Natural killer cell (primary cell): ENCODE measurements at regions not wholly inside any gene's neighbourhood (a gene's known extent, or its start where the extent isn't known, plus 50 kb on each side); places are given as distances from the start of the nearest gene placed in this dataset.

Experiments
- ATAC-seq, 3 donors: fragments of 150-1000 bp in 2 of 3; fragments of 200-7000 bp in 1 of 3; cut with Tn5 transposase; 1 replicate in 1 of 3; 2 replicates in 2 of 3; pipeline ENCODE4 v1.10.0; 2021; ENCODE audit warnings: mild to moderate bottlenecking in 2 of 3, moderate library complexity in 2 of 3
- DNase-seq, 2 donors: peaks; one replicate each; pipeline versions ENCODE4 v3.0.0 to v3.0.0-alpha.2; 2013 to 2021; ENCODE audit warnings: mixed read lengths in 1 of 2
- H3K27ac ChIP-seq: one replicate; pipeline ENCODE4 v1.5.1; 2013; ENCODE audit warnings: mild to moderate bottlenecking, low read length
- H3K27me3 ChIP-seq: one replicate; pipeline ENCODE4 v1.6.1; 2013; ENCODE audit warnings: low read length; ENCODE audit not compliant: control insufficient read depth, insufficient read depth
- H3K36me3 ChIP-seq: one replicate; pipeline ENCODE4 v1.6.1; 2013; ENCODE audit warnings: low read length; ENCODE audit not compliant: control insufficient read depth, insufficient read depth
- H3K4me1 ChIP-seq: one replicate; pipeline ENCODE4 v1.6.1; 2013; ENCODE audit warnings: low read length; ENCODE audit not compliant: control insufficient read depth, insufficient read depth
- H3K4me3 ChIP-seq: one replicate; pipeline ENCODE4 v1.5.1; 2013; ENCODE audit warnings: low read length
- H3K9me3 ChIP-seq: one replicate; pipeline ENCODE4 v1.6.1; 2013; ENCODE audit warnings: low read length; ENCODE audit not compliant: control insufficient read depth, insufficient read depth
- H3K27ac Mint-ChIP-seq, 2 donors: one replicate each; pipeline ENCODE4 v1.8.0; 2022; ENCODE audit warnings: mild to moderate bottlenecking in 2 of 2, mixed read lengths in 2 of 2, moderate library complexity in 1 of 2
- H3K27me3 Mint-ChIP-seq, 2 donors: one replicate each; pipeline ENCODE4 v1.8.0; 2022; ENCODE audit warnings: low read depth in 2 of 2, mixed read lengths in 2 of 2
- H3K36me3 Mint-ChIP-seq: one replicate; pipeline ENCODE4 v1.8.0; 2022; ENCODE audit warnings: mixed read lengths
- H3K4me1 Mint-ChIP-seq, 2 donors: one replicate each; pipeline ENCODE4 v1.8.0; 2022; ENCODE audit warnings: mixed read lengths in 2 of 2
- H3K4me3 Mint-ChIP-seq: one replicate; pipeline ENCODE4 v1.8.0; 2022; ENCODE audit warnings: mild to moderate bottlenecking, moderate library complexity, mixed read lengths
- H3K9me3 Mint-ChIP-seq, 2 donors: one replicate each; pipeline ENCODE4 v1.8.0; 2022; ENCODE audit warnings: mixed read lengths in 2 of 2
- WGBS: methylation state at CpG from one replicate; pipeline ENCODE4 v1.1.7; 2013; ENCODE audit warnings: missing lambda C conversion rate; ENCODE audit not compliant: insufficient coverage; 5-methylcytosine and 5-hydroxymethylcytosine counted together
- intact Hi-C: fragments of 100-400 bp; cut with micrococcal nuclease; formaldehyde crosslinking; loops from one replicate; pipeline ENCODE4 v1.14.2; 2022
- TF ChIP-seq, protein P1 (sequence below): fragments of 200-600 bp; IDR thresholded peaks from one replicate; pipeline ENCODE4 v1.8.0; 2022; ENCODE audit warnings: antibody characterized with exemption

DNA sequence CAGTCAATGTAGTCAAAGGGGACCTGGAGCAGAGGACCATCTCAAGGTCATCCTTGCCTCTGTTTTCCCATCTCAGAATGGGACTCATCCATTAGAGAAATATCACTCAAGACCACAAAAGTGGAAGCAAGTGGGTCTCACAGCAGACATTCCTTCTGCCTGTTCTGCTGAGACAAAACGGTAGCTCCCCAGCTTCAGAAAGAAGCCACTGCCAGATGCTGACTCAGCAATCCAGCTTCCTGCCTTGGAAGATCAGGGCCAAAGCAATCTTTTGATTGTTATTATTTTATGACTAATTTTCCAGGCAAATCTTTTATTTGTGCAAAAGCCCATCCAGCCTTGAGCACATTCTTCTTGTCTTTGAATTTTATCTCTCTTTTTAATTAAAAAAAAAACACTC is 86.8 kb downstream of the CCT6B start:
- Histone ChIP-seq H3K36me3 (no peaks in the 10 kb centered on the region), H3K4me1 (no peaks in the 10 kb centered on the region), H3K27ac (no peak overlapping the region), H3K9me3 (no peaks in the 10 kb centered on the region), H3K4me3 (no peak overlapping the region), H3K27me3 (no peaks in the 10 kb centered on the region)
- intact Hi-C loops = no loop called here
- H3K4me3 Mint-ChIP-seq = no peak overlapping the region
- no peaks in the 10 kb centered on the region for H3K9me3 Mint-ChIP-seq
- H3K4me1 Mint-ChIP-seq = no peaks in the 10 kb centered on the region
- no peak for DNase-seq
- TF ChIP-seq, protein P1, sequence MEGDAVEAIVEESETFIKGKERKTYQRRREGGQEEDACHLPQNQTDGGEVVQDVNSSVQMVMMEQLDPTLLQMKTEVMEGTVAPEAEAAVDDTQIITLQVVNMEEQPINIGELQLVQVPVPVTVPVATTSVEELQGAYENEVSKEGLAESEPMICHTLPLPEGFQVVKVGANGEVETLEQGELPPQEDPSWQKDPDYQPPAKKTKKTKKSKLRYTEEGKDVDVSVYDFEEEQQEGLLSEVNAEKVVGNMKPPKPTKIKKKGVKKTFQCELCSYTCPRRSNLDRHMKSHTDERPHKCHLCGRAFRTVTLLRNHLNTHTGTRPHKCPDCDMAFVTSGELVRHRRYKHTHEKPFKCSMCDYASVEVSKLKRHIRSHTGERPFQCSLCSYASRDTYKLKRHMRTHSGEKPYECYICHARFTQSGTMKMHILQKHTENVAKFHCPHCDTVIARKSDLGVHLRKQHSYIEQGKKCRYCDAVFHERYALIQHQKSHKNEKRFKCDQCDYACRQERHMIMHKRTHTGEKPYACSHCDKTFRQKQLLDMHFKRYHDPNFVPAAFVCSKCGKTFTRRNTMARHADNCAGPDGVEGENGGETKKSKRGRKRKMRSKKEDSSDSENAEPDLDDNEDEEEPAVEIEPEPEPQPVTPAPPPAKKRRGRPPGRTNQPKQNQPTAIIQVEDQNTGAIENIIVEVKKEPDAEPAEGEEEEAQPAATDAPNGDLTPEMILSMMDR = no peak
- no peak overlapping the region for H3K27ac Mint-ChIP-seq
- no peak for ATAC-seq
- WGBS = 0% methylated on average over 1 of the region's 1 CpG
- H3K36me3 Mint-ChIP-seq = no peaks in the 10 kb centered on the region
- peaks cover 12 to 31% of the 10 kb centered on the region in 2 donors for H3K27me3 Mint-ChIP-seq

DNA sequence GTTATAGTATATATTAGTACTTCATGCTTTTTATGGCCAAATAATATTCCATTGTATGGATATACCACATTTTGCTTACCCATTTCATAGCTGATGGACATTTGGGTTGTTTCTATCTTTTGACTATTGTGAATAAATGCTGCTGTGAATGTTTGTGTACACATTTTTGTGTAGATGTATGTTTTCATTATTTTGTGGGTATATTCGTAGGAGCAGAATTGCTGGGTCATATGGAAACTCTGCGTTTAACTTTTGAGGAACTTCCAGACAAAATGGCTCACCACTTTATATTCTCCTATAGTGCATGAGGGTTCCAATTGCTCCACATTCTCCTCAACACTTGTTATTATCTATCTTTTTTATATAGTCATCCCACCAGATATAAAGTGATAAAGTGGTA is 88.6 kb downstream of the CCT6B start:
- TF ChIP-seq, protein P1 = no peak
- intact Hi-C loops = no loop called here
- H3K4me1 Mint-ChIP-seq = no peaks in the 10 kb centered on the region
- H3K36me3 Mint-ChIP-seq = no peaks in the 10 kb centered on the region
- no peaks in the 10 kb centered on the region for H3K4me1 ChIP-seq
- H3K27ac ChIP-seq = no peak overlapping the region
- H3K27me3 Mint-ChIP-seq = peaks cover 13 to 47% of the 10 kb centered on the region in 2 donors
- no peak overlapping the region for H3K4me3 Mint-ChIP-seq
- H3K9me3 Mint-ChIP-seq = no peaks in the 10 kb centered on the region
- DNase-seq (no peak), ATAC-seq (no peak)
- no peaks in the 10 kb centered on the region for H3K27me3 ChIP-seq
- no peak overlapping the region for H3K27ac Mint-ChIP-seq
- H3K9me3 ChIP-seq = no peaks in the 10 kb centered on the region
- H3K4me3 ChIP-seq = no peak overlapping the region
- no peaks in the 10 kb centered on the region for H3K36me3 ChIP-seq
- 90% methylated on average over 2 of the region's 2 CpGs for WGBS

- Mint-ChIP-seq H3K36me3 (no peaks in the 10 kb centered on the region), H3K27ac (no peak overlapping the region), H3K4me3 (no peak overlapping the region), H3K9me3 (no peaks in the 10 kb centered on the region), H3K4me1 (no peaks in the 10 kb centered on the region), H3K27me3 (peaks cover 7 to 35% of the 10 kb centered on the region in 2 donors)
- H3K36me3 ChIP-seq = no peaks in the 10 kb centered on the region
- H3K4me1 ChIP-seq = no peaks in the 10 kb centered on the region
- TF ChIP-seq, protein P1 = no peak
- H3K9me3 ChIP-seq = no peaks in the 10 kb centered on the region
- ATAC-seq = no peak
- no peaks in the 10 kb centered on the region for H3K27me3 ChIP-seq
- intact Hi-C loops = no loop called here
- no peak overlapping the region for H3K4me3 ChIP-seq
- no peak overlapping the region for H3K27ac ChIP-seq
- DNase-seq = no peak
Observed at GRCh38 chr17:34869641-34870040, 91.6 kb downstream of the CCT6B start.

DNA sequence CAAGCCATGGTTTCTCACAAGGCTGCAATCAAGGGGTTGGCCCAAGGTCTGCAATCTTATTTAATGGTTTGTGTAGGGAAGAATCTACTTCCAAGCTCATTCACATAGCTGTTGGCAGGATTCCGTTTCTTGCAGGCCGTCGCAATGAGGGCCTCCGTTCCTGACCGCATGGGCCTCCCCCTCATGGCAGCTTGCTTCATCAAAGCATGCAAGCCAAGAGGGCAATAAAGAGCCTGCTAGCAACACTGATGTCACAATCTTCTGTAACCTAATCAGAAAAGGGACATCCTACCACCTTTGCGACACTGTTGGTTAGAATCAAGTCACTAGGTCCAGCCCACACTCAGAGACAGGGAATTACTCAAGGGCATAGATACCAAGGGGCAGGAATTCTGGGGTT is 95.5 kb downstream of the CCT6B start:
- no peaks in the 10 kb centered on the region for H3K36me3 ChIP-seq
- no peaks in the 10 kb centered on the region for H3K4me1 Mint-ChIP-seq
- no peak overlapping the region for H3K27ac Mint-ChIP-seq
- no peaks in the 10 kb centered on the region for H3K9me3 Mint-ChIP-seq
- H3K9me3 ChIP-seq = no peaks in the 10 kb centered on the region
- ATAC-seq (no peak), DNase-seq (no peak)
- 95% methylated on average over 6 of the region's 6 CpGs for WGBS
- H3K27me3 ChIP-seq = no peaks in the 10 kb centered on the region
- TF ChIP-seq, protein P1 = no peak
- no peak overlapping the region for H3K4me3 ChIP-seq
- H3K36me3 Mint-ChIP-seq = no peaks in the 10 kb centered on the region
- no peak overlapping the region for H3K4me3 Mint-ChIP-seq
- intact Hi-C loops = no loop called here
- no peaks in the 10 kb centered on the region for H3K4me1 ChIP-seq
- H3K27me3 Mint-ChIP-seq = peaks cover 9 to 30% of the 10 kb centered on the region in 2 donors
- no peak overlapping the region for H3K27ac ChIP-seq
